ENCODE measurements at regions not wholly inside any gene's neighbourhood (a gene's known extent, or its start where the extent isn't known, plus 50 kb on each side); places are given as distances from the start of the nearest gene placed in this dataset.

DNA sequence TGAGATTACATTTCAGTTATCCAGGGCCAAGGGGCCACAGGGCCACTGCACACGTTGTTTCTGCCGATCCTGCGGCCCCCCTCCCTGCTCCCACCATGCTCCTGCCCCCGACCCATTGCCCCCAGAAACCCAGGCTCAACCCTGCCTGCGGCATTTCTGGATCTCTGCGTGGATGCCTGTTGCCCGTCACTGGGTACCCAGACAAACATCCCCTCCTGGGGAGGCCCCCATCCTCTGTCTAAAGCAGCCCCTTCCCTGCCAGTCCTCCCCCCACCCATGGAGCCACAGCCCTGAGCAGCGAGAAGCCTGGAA, 326.4 kb upstream of the SFSWAP start:
- intact Hi-C loops (cut with micrococcal nuclease; ENCODE audit: unreplicated experiment): no loop called here
- no TSS peak for BruUV-seq (replicated peaks)

DNA sequence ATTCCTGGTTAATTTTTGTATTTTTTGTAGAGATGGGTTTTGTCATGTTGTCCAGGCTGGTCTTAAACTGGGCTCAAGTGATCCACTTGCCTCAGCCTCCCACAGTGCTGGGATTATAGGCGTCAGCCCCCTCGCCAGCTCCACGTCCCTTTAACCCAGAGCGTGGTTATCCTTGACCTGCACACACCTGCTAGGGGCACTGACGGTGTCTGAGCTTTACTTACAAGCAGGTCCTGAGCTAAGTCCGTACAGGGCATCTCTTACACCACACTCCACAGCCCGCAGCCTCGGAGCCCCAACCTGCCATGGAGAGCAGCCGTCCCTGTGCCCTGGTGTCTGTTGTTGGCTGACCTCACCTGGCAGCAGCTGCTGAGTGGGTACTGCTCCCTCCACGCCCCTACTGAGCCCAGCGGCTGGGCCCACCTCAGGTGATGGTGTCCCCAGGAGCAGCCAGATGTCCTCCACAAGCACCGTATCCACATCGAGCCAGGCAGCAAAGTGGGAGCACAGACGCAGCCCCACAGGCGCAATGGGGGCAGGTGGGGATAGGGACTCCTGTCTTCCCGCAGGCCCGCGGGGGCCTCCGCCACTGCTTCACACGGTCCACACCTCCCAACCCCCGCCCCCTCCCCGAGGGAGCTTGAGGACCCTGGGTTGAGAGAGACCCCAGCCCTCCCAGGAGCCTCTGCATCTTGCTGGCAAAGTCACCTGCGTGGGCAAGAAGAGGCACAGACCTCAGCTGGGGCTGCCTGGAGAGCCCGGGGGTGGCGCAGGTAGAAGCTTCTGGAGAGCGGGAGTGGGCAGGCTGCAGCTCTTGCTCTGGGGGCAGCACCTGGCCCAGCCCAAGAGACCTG, 325.4 kb upstream of the SFSWAP start:
- H3K4me1 ChIP-seq (ENCODE audit: insufficient read depth, low read length, poor library complexity, severe bottlenecking): peaks cover 13% of the 10 kb centered on the region
- TF ChIP-seq EZH2 (IDR thresholded peaks at IDR 0.05; ENCODE audit: borderline replicate concordance, low read depth, low read length, poor library complexity, severe bottlenecking): no peak
- TF ChIP-seq, protein P1, sequence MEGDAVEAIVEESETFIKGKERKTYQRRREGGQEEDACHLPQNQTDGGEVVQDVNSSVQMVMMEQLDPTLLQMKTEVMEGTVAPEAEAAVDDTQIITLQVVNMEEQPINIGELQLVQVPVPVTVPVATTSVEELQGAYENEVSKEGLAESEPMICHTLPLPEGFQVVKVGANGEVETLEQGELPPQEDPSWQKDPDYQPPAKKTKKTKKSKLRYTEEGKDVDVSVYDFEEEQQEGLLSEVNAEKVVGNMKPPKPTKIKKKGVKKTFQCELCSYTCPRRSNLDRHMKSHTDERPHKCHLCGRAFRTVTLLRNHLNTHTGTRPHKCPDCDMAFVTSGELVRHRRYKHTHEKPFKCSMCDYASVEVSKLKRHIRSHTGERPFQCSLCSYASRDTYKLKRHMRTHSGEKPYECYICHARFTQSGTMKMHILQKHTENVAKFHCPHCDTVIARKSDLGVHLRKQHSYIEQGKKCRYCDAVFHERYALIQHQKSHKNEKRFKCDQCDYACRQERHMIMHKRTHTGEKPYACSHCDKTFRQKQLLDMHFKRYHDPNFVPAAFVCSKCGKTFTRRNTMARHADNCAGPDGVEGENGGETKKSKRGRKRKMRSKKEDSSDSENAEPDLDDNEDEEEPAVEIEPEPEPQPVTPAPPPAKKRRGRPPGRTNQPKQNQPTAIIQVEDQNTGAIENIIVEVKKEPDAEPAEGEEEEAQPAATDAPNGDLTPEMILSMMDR (conservative IDR thresholded peaks at IDR 0.05; ENCODE audit: low read depth, low read length): no peak
- ChIA-PET CTCF (no interaction called here), POLR2A (ENCODE audit: low non-redundant PET) (no interaction called here)
- H3K4me3 ChIP-seq (ENCODE audit: low read depth, low read length, poor library complexity, severe bottlenecking): no peak overlapping the region
- no peaks in the 10 kb centered on the region for H3K36me3 ChIP-seq (ENCODE audit: insufficient read depth, low read length, poor library complexity, severe bottlenecking)
- H3K9me3 ChIP-seq (ENCODE audit: low read depth, low read length, poor library complexity, severe bottlenecking): no peaks in the 10 kb centered on the region
- no peak overlapping the region for H3K27ac ChIP-seq (ENCODE audit: low read depth, low read length, poor library complexity, severe bottlenecking)
- intact Hi-C loops (cut with micrococcal nuclease; ENCODE audit: unreplicated experiment): no loop called here
- no peak for DNase-seq (ENCODE audit: low spot score)
- H3K27me3 ChIP-seq (replicated peaks; ENCODE audit: insufficient read depth, low read depth, low read length, poor library complexity): no peaks in the 10 kb centered on the region
- no TSS peak for BruUV-seq (replicated peaks)

More for the DNA sequence above, 326.4 kb upstream of the SFSWAP start:
- ChIA-PET CTCF (no interaction called here), POLR2A (ENCODE audit: low non-redundant PET) (no interaction called here)
- Histone ChIP-seq H3K27me3 (replicated peaks; ENCODE audit: insufficient read depth, low read depth, low read length, poor library complexity) (no peaks in the 10 kb centered on the region), H3K9me3 (ENCODE audit: low read depth, low read length, poor library complexity, severe bottlenecking) (no peaks in the 10 kb centered on the region), H3K36me3 (ENCODE audit: insufficient read depth, low read length, poor library complexity, severe bottlenecking) (no peaks in the 10 kb centered on the region), H3K4me1 (ENCODE audit: insufficient read depth, low read length, poor library complexity, severe bottlenecking) (peaks cover 13% of the 10 kb centered on the region), H3K4me3 (ENCODE audit: low read depth, low read length, poor library complexity, severe bottlenecking) (no peak overlapping the region), H3K27ac (ENCODE audit: low read depth, low read length, poor library complexity, severe bottlenecking) (no peak overlapping the region)
- TF ChIP-seq, protein P1 (conservative IDR thresholded peaks at IDR 0.05; ENCODE audit: low read depth, low read length): no peak
- no peak for TF ChIP-seq EZH2 (IDR thresholded peaks at IDR 0.05; ENCODE audit: borderline replicate concordance, low read depth, low read length, poor library complexity, severe bottlenecking)
- DNase-seq (ENCODE audit: low spot score): no peak

DNA sequence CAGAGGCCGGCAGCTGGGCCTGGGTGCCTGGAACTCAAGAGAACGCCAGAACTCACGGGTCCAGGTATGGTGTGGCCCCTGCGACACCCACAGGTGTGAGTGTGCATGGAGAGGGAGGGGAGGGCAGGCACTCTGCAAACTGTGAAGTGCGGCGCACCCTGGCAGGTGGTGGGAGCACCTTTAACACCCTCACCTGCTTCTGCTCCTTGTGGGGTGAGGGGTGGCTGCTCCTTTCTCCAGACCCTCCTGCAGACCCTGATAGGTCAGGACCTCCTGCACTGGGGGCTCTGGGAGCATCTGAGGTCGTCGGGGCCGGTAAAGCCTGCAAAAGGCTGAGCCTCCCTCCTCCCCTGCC, 324.7 kb upstream of the SFSWAP start:
- ChIA-PET POLR2A (ENCODE audit: low non-redundant PET) (no interaction called here), CTCF (no interaction called here)
- intact Hi-C loops (cut with micrococcal nuclease; ENCODE audit: unreplicated experiment): no loop called here
- Histone ChIP-seq H3K36me3 (ENCODE audit: insufficient read depth, low read length, poor library complexity, severe bottlenecking) (no peaks in the 10 kb centered on the region), H3K4me3 (ENCODE audit: low read depth, low read length, poor library complexity, severe bottlenecking) (no peak overlapping the region), H3K27me3 (replicated peaks; ENCODE audit: insufficient read depth, low read depth, low read length, poor library complexity) (no peaks in the 10 kb centered on the region), H3K9me3 (ENCODE audit: low read depth, low read length, poor library complexity, severe bottlenecking) (no peaks in the 10 kb centered on the region), H3K27ac (ENCODE audit: low read depth, low read length, poor library complexity, severe bottlenecking) (no peak overlapping the region), H3K4me1 (ENCODE audit: insufficient read depth, low read length, poor library complexity, severe bottlenecking) (peaks cover 13% of the 10 kb centered on the region)
- DNase-seq (ENCODE audit: low spot score): no peak
- no TSS peak for BruUV-seq (replicated peaks)
- TF ChIP-seq, protein P1 (conservative IDR thresholded peaks at IDR 0.05; ENCODE audit: low read depth, low read length): no peak
- TF ChIP-seq EZH2 (IDR thresholded peaks at IDR 0.05; ENCODE audit: borderline replicate concordance, low read depth, low read length, poor library complexity, severe bottlenecking): no peak
